ENCODE measurements at regions not wholly inside any gene's neighbourhood (a gene's known extent, or its start where the extent isn't known, plus 50 kb on each side); places are given as distances from the start of the nearest gene placed in this dataset.

DNA sequence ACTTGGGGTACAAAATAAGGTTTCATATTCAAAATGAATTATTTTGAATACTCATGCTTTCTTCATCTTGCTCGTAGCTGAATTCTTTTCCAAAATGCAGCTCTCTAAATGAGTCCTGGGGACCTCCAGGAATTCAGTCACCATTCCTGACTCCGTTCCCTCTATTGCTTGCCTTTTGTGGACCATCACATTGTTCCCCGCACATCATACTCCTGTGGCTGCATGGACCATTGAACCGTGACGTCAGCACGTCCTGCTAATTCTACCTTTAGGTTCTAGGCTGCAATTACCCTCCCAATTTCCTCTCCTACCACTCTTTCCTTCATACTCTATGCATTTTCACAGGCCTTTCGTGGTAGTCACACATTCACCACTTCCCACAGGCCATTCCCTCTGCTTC, 173.1 kb upstream of the ID4 start:
- no peak for TF ChIP-seq EZH2 (IDR thresholded peaks at IDR 0.05; ENCODE audit: low read depth)
- TF ChIP-seq, protein P1, sequence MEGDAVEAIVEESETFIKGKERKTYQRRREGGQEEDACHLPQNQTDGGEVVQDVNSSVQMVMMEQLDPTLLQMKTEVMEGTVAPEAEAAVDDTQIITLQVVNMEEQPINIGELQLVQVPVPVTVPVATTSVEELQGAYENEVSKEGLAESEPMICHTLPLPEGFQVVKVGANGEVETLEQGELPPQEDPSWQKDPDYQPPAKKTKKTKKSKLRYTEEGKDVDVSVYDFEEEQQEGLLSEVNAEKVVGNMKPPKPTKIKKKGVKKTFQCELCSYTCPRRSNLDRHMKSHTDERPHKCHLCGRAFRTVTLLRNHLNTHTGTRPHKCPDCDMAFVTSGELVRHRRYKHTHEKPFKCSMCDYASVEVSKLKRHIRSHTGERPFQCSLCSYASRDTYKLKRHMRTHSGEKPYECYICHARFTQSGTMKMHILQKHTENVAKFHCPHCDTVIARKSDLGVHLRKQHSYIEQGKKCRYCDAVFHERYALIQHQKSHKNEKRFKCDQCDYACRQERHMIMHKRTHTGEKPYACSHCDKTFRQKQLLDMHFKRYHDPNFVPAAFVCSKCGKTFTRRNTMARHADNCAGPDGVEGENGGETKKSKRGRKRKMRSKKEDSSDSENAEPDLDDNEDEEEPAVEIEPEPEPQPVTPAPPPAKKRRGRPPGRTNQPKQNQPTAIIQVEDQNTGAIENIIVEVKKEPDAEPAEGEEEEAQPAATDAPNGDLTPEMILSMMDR (conservative IDR thresholded peaks at IDR 0.05), result no peak

All from PC-9 (cell line).